MG63 (cell line): ENCODE measurements at regions not wholly inside any gene's neighbourhood (a gene's known extent, or its start where the extent isn't known, plus 50 kb on each side); places are given as distances from the start of the nearest gene placed in this dataset.

Experiments used
- DNase-seq: peaks from one replicate; pipeline ENCODE4 v3.0.0-alpha.2; 2020
- H3K27me3 ChIP-seq: fragments of 250-450 bp; sonication (Bioruptor Pico); 2 replicates; pipeline ENCODE4 v1.5.1; 2020; ENCODE audit warnings: mild to moderate bottlenecking, moderate library complexity
- H3K36me3 ChIP-seq: fragments of 250-450 bp; sonication (Bioruptor Pico); 2 replicates; pipeline ENCODE4 v1.5.1; 2020; ENCODE audit warnings: mild to moderate bottlenecking, moderate library complexity
- H3K4me3 ChIP-seq: fragments of 250-450 bp; sonication (Bioruptor Pico); 2 replicates; pipeline ENCODE4 v1.5.1; 2020; ENCODE audit warnings: mild to moderate bottlenecking, moderate library complexity
- H3K9me3 ChIP-seq: fragments of 250-450 bp; sonication (Bioruptor Pico); 2 replicates; pipeline ENCODE4 v1.5.1; 2020; ENCODE audit warnings: mild to moderate bottlenecking, moderate library complexity

DNA sequence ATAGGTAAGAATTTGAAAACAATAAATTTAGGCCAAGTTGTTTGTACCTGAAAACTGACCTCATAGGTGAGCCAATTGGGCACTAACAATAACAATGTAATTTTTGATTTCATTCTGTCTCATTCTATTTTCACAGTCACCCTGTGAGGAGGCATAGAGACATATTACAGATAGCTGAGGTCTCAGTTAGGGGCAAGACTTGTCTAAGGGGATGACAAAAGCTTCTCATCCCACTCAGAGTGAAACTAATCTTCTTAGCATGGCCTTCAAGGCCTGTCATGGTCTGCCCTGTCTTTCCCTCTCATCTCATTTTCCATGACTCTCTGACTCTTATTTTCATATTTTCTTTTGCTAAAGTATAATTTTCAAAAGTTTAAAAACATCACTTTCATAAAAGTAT is 562.0 kb upstream of the TNP1 start:
- no peak for DNase-seq
- Histone ChIP-seq H3K4me3 (no peak overlapping the region), H3K36me3 (no peaks in the 10 kb centered on the region), H3K27me3 (no peaks in the 10 kb centered on the region), H3K9me3 (no peaks in the 10 kb centered on the region)

DNA sequence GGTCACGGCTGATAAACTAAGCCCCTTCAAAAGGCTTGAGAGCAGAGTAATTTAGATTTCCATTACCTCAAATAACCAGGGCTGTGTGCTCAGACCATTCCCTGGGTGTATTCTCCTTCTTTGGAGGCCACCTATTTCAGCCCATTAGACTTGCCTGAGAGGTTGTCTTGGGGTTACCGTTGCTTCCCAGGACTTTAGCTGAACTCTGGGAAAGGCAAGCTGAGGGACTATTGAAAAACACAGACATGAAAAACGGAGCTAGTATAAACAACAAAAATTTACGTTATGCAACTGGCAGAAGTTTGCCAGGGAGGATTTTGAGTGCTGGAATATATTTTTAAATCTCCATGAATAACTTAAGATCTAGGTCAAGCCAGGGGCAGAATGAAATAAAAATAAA is 561.0 kb upstream of the TNP1 start:
- Histone ChIP-seq H3K9me3 (no peaks in the 10 kb centered on the region), H3K27me3 (0 out of 2 replicates have a peak, but pooled peaks cover 2% of the 10 kb centered on the region), H3K4me3 (no peak overlapping the region), H3K36me3 (no peaks in the 10 kb centered on the region)
- no peak for DNase-seq

DNA sequence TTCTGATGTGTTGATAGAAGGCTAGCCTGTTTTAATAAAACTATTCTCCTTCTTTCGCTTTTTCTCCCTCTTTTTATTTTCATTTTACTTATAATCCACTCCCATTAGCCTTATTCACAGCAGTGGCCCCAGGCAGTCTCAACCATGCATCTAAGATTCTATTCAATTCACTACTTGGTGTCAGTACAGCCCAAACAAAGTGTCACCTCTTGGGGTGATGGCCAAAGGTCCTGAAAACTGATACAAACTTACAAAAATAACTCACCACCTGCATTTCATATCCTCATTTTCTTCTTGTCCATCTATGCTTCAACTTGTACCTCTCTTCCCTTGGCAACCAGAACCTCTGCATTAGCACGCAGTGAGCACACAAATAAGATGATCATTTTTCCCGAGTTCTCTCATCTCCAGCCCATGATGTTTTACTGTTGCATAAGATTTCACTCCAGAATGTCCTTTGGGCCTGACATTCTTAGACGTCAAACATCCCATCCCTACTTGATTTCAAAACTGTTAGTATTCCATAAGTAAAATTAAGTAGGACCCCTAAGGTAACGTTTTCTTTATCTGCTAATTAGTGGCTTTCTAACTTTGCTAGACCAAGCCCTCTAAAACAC is 559.3 kb upstream of the TNP1 start:
- DNase-seq, result no peak
- H3K4me3 ChIP-seq, result no peak overlapping the region
- H3K9me3 ChIP-seq, result no peaks in the 10 kb centered on the region
- H3K27me3 ChIP-seq, result 0 out of 2 replicates have a peak, but pooled peaks cover 2% of the 10 kb centered on the region
- H3K36me3 ChIP-seq, result no peaks in the 10 kb centered on the region

DNA sequence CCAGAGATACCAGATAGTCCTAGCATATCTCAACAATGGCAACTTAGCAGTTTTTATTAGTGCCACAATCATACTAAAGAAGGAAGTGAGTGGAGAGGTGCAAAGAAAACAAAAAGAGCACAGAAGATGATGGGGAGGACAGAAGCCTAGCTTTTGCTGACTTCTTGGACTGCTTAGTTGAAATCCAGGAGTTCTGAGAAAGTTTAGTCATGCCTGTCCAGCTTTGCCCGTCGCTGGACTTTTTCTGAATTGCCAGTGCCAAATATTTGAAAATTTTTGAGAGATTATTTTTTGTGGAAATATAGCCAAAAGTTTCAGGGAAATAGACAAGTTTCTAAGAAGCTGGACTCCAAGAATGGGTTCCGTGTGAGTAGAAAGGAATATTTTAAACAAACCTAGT is 558.7 kb upstream of the TNP1 start:
- H3K27me3 ChIP-seq, result 0 out of 2 replicates have a peak, but pooled peaks cover 2% of the 10 kb centered on the region
- H3K4me3 ChIP-seq, result no peak overlapping the region
- no peaks in the 10 kb centered on the region for H3K9me3 ChIP-seq
- no peaks in the 10 kb centered on the region for H3K36me3 ChIP-seq
- DNase-seq, result no peak

DNA sequence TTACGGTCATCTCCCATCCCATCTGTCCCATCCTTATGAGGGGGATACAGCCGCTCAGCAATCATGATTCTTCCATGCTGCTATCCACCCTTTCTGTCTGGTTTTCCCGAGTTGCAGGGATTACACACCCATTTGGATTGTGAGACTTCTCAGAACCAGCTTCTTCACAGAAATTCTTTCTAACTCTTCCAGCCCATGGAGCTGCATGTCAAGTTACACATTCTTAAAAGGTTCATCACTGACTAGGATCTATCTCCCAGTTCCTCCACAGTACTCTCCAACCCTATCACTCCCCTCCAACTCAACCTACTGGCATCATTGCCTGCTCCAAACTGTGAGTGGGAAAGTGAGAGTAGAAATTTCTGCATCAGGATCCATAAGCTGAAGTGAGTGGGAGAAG is 558.2 kb upstream of the TNP1 start:
- Histone ChIP-seq H3K27me3 (0 out of 2 replicates have a peak, but pooled peaks cover 2% of the 10 kb centered on the region), H3K4me3 (no peak overlapping the region), H3K36me3 (no peaks in the 10 kb centered on the region), H3K9me3 (no peaks in the 10 kb centered on the region)
- no peak for DNase-seq

DNA sequence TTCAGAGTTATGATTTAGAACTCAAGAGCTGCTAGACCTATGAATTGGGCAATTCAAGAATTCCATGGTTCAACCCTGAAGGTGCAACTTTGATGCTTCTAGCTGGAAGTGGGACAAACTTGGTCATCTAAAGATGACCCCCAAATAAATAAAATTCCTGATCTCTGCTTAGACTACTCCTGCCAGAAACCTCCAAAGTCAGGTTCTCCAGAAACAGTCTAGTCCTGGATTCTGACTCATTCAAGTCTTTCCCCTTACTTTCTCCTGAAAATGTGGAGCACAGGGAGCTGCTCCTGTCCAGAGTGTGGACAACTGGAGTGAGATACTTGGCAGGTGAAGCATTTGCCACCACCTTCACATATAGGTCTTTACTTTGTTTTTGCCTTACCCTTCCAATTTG is 557.7 kb upstream of the TNP1 start:
- no peaks in the 10 kb centered on the region for H3K36me3 ChIP-seq
- no peak for DNase-seq
- no peak overlapping the region for H3K4me3 ChIP-seq
- H3K27me3 ChIP-seq, result 0 out of 2 replicates have a peak, but pooled peaks cover 2% of the 10 kb centered on the region
- no peaks in the 10 kb centered on the region for H3K9me3 ChIP-seq

DNA sequence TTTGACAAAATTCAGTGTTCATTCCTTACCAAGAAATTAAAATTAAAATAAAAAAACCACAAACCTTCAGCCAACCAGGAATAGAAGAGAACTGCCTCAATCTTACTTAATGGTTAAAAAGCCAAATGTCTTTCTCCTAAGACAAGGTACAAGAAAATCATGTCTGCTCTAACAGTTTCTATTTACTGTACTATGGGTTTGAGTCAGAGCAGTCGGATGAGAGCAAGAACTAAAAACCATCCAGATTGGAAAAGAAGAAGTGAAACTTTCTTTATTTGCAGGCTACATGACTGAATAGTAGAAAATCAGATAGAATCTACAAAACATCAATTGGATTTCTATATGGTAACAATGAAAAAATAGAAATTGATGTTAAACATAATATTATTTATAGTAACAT is 555.5 kb upstream of the TNP1 start:
- Histone ChIP-seq H3K4me3 (no peak overlapping the region), H3K27me3 (0 out of 2 replicates have a peak, but pooled peaks cover 2% of the 10 kb centered on the region), H3K36me3 (no peaks in the 10 kb centered on the region), H3K9me3 (no peaks in the 10 kb centered on the region)
- no peak for DNase-seq

DNA sequence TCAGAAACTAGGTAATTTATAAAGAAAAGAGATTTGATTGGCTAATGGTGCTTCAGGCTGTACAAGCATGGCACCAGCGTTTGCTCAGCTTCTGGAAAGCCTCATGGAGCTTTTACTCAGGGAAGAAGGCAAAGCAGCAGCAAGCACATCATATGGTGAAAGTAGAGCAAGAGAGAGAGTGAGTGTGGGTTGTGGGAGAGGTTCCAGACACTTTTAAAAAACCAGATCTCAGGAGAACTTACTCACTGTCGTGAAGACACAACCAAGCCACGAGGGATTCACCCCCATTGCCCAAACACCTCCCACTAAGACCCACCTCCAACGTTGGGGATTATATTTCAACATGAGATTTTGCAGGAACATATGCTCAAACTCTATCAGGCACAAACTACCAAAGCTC is 554.6 kb upstream of the TNP1 start:
- Histone ChIP-seq H3K4me3 (no peak overlapping the region), H3K36me3 (no peaks in the 10 kb centered on the region), H3K9me3 (no peaks in the 10 kb centered on the region), H3K27me3 (0 out of 2 replicates have a peak, but pooled peaks cover 2% of the 10 kb centered on the region)
- DNase-seq, result no peak

DNA sequence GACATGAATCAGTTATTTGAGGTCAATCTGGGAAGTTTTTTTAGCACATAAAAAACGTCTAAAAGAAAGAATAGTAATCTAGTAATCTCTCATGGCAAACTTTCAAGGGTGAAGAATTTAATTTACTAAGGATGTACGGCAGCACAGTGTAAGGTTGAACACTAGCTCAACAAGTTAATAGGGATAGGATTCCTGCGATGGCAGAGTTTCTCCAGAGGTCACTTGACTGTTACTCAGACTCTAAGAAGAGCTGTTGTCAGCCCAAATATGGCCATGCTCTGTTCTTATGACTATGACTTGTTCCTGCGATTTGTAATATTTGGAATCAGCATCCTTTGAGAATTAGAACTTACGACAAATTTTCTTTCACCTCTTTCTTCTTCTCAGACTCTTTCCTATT is 553.3 kb upstream of the TNP1 start:
- no peaks in the 10 kb centered on the region for H3K36me3 ChIP-seq
- H3K4me3 ChIP-seq, result no peak overlapping the region
- H3K9me3 ChIP-seq, result no peaks in the 10 kb centered on the region
- H3K27me3 ChIP-seq, result 0 out of 2 replicates have a peak, but pooled peaks cover 2% of the 10 kb centered on the region
- no peak for DNase-seq

DNA sequence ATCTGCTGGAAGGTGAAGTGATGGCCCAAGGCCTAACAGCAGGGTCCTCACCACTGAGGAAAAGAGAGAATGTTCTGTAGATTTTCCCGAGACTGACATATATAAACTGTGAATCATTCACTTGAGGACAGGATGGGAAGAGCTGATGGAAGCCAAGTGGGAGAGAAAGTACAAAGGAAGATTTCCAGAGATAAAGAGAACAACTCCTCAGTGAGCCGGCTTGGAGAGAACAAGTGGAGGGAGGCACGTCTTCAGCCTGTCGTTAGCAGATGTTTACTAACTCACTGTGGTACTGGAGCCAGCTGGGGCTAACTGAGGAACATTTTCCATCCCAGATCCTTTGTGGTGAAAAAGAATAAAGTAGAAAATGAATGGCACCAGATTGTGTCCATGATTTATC is 552.9 kb upstream of the TNP1 start:
- Histone ChIP-seq H3K27me3 (0 out of 2 replicates have a peak, but pooled peaks cover 2% of the 10 kb centered on the region), H3K36me3 (no peaks in the 10 kb centered on the region), H3K9me3 (no peaks in the 10 kb centered on the region), H3K4me3 (no peak overlapping the region)
- no peak for DNase-seq

DNA sequence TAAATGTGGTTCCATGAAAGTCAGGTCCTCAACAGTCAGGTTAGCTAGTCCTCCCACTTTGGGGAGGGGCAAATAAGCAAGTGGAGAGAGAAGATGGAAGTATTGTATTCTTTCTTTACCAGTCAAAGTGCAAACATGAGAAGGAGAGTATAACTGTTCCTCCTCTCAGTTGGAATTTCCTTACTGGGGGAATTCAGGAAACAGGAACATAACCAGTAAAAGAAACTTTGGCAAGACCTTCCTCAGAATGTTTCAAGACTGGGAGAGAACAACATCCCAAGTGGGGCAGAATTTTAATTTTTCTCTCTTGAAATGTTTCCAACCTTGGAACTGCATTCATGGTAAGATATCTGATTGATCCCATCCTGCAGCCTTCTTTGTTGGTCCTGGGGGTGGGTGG is 552.4 kb upstream of the TNP1 start:
- H3K4me3 ChIP-seq, result no peak overlapping the region
- 0 out of 2 replicates have a peak, but pooled peaks cover 2% of the 10 kb centered on the region for H3K27me3 ChIP-seq
- H3K9me3 ChIP-seq, result no peaks in the 10 kb centered on the region
- H3K36me3 ChIP-seq, result no peaks in the 10 kb centered on the region
- DNase-seq, result no peak

DNA sequence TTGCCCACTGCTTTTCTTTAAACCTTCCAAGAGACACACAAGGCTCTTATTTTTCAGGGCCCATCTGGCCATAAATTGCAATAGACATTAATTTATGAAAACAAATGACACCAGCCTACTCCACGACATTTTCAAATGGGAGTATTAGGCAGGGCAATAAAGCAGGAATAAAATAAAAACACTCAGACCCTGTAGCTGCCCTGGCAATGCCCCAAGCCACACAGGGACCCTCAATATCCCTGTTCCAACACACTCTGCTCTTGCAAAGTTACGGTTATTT is 550.8 kb upstream of the TNP1 start:
- H3K36me3 ChIP-seq, result no peaks in the 10 kb centered on the region
- H3K4me3 ChIP-seq, result no peak overlapping the region
- H3K9me3 ChIP-seq, result no peaks in the 10 kb centered on the region
- no peaks in the 10 kb centered on the region for H3K27me3 ChIP-seq
- no peak for DNase-seq

DNA sequence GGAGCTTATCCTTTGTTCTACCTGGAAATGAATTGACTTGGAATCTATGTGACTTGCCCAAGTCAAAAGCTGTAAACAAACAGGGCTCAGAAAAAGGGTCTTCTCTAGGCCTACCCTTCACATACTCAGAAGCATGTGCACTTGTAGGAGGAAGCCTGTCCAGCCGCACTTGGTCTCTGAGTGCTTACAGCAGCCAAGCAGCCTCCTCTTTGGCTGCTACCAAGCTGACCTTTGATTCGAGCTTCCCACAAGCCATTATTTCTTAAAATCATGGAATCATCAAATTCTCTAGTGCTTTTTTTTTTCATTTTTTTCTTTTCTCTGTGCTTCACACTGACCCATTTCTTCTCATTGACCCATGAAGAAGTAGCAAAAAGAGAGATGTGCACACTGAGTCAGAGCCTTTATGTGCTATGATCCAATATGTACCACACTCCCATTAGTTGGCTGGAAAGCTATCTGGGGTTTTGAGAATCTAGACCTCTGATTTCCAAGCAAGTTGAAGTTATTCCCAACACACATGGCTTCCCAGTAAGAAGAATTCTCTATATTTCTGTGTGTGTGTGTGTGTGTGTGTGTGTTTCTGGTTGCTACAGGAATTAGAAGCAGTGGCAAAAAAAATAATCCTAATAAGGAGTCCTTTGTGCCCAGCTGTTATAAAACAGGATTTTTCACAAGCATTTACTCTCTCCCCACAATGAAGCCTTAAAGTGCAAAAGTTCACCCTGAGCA is 550.3 kb upstream of the TNP1 start:
- Histone ChIP-seq H3K9me3 (no peaks in the 10 kb centered on the region), H3K36me3 (no peaks in the 10 kb centered on the region), H3K4me3 (no peak overlapping the region), H3K27me3 (no peaks in the 10 kb centered on the region)
- no peak for DNase-seq

DNA sequence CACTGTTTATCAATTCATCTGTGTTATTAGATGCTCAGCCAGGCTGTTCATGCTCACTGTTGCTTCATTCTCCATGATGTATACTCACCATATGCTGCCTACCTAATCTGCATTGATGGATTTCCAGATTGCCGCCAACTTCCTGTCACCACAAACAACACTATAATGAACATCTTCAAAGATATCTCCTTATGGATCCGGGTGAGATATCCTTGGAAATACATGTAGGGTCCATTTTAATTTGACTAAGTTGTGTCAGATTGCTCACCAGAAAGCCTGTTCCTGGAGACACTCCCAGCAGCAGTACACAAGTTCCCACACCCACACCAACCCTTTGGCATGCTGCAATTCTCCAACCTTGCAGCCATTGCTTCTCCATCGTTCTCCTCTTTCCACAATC is 547.5 kb upstream of the TNP1 start:
- Histone ChIP-seq H3K36me3 (no peaks in the 10 kb centered on the region), H3K4me3 (no peak overlapping the region), H3K9me3 (no peaks in the 10 kb centered on the region), H3K27me3 (no peaks in the 10 kb centered on the region)
- DNase-seq, result no peak

DNA sequence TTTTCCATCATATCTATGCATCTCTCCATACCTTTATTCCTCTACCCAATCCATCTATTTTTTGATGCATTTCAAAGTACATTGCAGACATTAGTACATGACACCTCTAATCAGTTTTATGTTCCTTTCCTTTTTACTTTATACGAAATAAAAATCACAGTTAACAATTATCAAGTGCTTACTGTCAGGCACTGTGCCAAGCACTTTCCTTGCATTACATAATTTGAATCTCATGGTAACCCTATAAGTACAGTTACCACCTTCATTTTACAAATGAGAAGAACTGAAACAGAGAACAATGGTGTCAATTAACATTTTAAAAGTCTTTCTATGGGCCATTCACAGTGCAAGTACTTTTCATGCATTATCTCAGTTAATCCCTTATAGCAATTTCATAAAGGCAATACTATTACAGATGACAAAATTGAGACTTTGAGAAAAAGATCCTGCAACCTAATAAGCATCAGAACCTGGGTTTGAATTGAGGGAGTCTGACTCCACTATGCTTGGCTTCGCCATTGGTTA is 544.4 kb upstream of the TNP1 start:
- Histone ChIP-seq H3K27me3 (no peaks in the 10 kb centered on the region), H3K4me3 (no peak overlapping the region), H3K9me3 (no peaks in the 10 kb centered on the region), H3K36me3 (no peaks in the 10 kb centered on the region)
- DNase-seq, result no peak

DNA sequence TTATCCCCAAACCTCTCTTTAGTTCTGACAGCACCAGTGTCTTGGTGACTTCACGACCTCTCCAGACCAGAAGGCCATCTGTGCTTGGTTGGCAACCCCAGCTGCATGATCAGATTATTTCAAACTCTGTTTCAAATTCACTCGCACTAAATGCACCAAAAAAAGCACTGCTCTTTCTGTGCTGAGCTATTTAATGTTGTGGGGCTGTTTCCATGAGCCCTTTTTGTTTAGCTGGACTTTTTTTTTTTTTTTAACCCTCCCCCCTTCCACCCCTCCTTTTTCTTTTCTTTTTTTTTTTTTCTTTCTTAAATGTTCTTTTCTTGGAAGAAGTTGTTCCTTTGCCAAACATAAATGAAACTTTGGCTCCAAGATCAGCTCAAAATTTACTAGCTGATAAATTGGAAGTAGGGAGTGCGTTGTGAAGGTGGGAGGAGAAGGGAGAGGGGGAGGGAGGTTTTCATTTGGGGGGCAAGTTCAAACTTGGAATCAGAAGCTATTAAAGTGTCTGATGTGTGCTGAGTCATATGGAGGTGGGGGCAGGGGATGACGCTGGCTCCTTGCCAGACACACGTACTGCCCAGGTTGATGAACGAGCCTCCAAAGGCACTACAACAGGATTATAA is 543.0 kb upstream of the TNP1 start:
- no peaks in the 10 kb centered on the region for H3K36me3 ChIP-seq
- H3K27me3 ChIP-seq, result no peaks in the 10 kb centered on the region
- DNase-seq, result no peak
- no peak overlapping the region for H3K4me3 ChIP-seq
- no peaks in the 10 kb centered on the region for H3K9me3 ChIP-seq

DNA sequence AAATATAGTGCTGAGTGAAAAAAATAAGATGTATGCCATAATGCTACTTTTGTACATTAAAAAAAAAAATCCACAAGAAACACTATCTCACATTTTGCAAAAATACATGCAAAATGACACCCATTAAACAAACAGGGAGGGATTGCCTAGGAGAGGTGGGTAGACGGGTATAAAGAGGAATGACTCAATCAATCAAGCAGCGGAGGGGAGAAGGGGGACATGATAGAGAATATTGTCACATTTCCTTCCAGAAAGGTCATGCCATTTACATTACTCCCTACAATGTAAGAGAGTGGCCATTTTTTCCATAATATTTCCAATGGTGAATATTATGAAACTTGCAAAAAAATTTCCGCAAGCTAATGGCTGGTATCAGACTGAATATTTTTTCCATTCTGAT is 542.3 kb upstream of the TNP1 start:
- no peak for DNase-seq
- no peaks in the 10 kb centered on the region for H3K36me3 ChIP-seq
- H3K9me3 ChIP-seq, result no peaks in the 10 kb centered on the region

DNA sequence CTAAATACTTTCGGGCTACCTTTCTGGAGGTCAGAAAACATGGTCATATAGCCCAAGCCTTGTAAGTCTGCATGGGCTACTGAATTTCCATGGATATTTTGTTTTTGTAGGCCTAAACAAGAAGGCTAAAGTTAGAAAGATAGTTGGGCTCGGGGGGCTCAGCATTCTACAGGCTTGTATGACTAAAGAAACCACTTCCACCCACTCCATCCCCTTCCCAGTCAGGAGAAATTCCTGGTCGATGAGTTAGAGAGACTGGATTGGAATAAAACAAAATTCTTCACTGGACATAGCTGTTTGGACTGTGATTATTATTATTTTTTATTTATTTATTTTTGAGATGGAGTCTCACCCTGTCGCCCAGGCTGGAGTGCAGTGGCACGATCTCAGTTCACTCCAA is 539.4 kb upstream of the TNP1 start:
- Histone ChIP-seq H3K9me3 (no peaks in the 10 kb centered on the region), H3K36me3 (no peaks in the 10 kb centered on the region), H3K27me3 (no peaks in the 10 kb centered on the region), H3K4me3 (no peak overlapping the region)
- no peak for DNase-seq

More for the DNA sequence above, 542.3 kb upstream of the TNP1 start:
- H3K27me3 ChIP-seq, result no peaks in the 10 kb centered on the region
- H3K4me3 ChIP-seq, result no peak overlapping the region
